ENCODE measurements at regions not wholly inside any gene's neighbourhood (a gene's known extent, or its start where the extent isn't known, plus 50 kb on each side); places are given as distances from the start of the nearest gene placed in this dataset.
"Not testable (repeated sequence)": the region's sequence is repeated elsewhere in the genome, so short reads cannot be mapped to it uniquely, and the experiment has no call there.

DNA sequence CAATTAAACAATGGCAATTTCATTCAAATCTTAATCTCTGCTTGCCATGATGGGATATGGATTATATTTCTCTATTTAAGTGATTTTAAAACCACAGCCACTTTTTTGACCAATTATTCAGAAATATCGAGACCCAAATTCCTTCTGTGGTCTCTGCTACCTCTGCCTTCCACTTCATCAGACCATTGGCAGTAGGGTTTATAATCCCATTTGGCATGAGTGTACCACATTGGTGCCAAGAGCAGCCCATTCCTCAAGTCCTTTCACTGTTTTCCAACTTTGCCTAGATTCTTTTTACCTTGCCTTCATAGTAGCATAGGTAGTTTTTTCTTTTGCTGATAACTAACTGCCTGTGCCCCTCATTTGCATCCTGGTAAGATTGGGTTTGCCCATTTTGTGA is 319.9 kb downstream of the ARL4A start:
- no peak overlapping the region for H3K4me3 Mint-ChIP-seq
- H3K36me3 Mint-ChIP-seq, result peaks cover 0 to 3% (median 2%) of the 10 kb centered on the region in 3 donors
- DNase-seq (no peak), ATAC-seq (no peak)
- POLR2A ChIA-PET, result no interaction called here
- H3K27me3 Mint-ChIP-seq, result peaks cover 4 to 30% (median 15%) of the 10 kb centered on the region in 5 donors
- no peaks in the 10 kb centered on the region for H3K4me1 Mint-ChIP-seq
- no peak overlapping the region for H3K27ac Mint-ChIP-seq
- peaks cover 0 to 11% (median 3%) of the 10 kb centered on the region in 9 donors for H3K9me3 Mint-ChIP-seq

DNA sequence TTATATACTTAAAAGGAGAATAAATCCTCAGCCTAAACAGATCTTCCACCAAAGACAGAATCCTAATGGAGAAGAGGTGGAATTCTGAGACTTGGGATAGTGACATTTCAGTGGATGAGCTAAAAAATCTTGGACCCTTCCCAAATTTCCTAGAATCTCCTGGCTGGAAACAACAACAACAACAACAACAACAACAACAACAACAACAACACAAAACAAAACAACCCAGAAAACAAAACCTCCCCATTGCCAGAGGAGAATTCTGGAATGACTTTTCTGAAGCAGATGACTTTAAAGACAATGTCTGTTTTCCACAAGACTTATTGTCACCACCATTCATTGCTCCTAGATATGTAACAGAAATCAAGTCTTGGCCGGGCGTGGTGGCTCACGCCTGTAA is 322.1 kb downstream of the ARL4A start:
- H3K27ac Mint-ChIP-seq, result no peak overlapping the region
- ATAC-seq (no peak), DNase-seq (no peak)
- no peak overlapping the region for H3K4me3 Mint-ChIP-seq
- H3K27me3 Mint-ChIP-seq, result peaks cover 4 to 26% (median 15%) of the 10 kb centered on the region in 5 donors
- H3K4me1 Mint-ChIP-seq, result no peaks in the 10 kb centered on the region
- POLR2A ChIA-PET, result no interaction called here
- H3K36me3 Mint-ChIP-seq, result peaks cover 0 to 3% (median 2%) of the 10 kb centered on the region in 3 donors
- peaks cover 0 to 8% (median 2%) of the 10 kb centered on the region in 9 donors for H3K9me3 Mint-ChIP-seq

DNA sequence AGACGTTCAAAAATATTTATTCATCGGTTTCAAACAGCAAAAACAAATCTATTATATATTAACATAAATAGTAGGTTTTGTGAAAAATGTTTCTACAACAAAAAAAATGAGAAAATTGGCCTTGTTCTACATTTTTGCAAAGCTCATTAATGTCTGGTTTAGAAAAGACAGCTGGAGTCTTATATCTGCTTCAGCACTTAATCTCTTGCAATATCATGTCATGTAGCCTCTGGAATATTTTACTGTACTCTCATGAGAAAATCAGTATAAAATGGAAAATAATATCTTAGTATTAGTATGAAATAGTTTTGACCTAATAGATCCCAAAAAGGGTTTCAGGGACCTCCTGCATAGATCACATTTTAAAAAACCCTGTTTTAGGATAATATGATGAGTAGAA is 326.6 kb downstream of the ARL4A start:
- no peaks in the 10 kb centered on the region for H3K4me1 Mint-ChIP-seq
- POLR2A ChIA-PET, result no interaction called here

DNA sequence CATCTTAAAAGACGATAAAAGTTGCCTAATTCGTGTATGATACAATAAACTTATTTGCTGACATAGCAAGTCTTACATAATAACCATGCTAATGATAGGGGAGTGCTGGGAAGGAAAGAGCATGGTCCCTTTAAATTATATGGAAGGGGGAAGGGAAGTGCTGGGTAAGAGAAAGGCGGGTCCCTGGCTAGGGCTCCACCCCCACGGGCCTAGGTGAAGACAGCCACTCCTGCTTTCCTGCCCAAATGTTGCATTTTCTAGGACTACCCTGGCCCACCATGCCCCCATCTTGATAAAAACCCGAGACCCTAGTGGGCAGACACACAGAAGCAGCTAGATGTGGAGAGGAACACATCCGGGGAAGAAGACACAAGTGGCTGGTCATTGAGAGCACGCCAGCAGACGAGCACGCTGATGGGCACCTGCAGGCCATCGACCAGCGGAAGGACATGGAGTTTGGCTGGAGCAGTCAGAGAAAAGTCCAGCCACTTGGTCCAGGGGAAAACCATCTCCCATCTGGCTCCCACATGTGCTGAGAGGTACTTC is 328.7 kb downstream of the ARL4A start:
- peaks cover 0 to 3% (median 2%) of the 10 kb centered on the region in 3 donors for H3K36me3 Mint-ChIP-seq
- H3K27me3 Mint-ChIP-seq, result peaks cover 0 to 10% (median 2%) of the 10 kb centered on the region in 5 donors
- DNase-seq, result no peak
- H3K4me3 Mint-ChIP-seq, result no peak overlapping the region
- no peaks in the 10 kb centered on the region for H3K4me1 Mint-ChIP-seq
- peaks cover 0 to 3% (median 2%) of the 10 kb centered on the region in 9 donors for H3K9me3 Mint-ChIP-seq
- ATAC-seq, result no peak
- no peak overlapping the region for H3K27ac Mint-ChIP-seq
- POLR2A ChIA-PET, result no interaction called here

More for the DNA sequence above, 326.6 kb downstream of the ARL4A start:
- Mint-ChIP-seq H3K9me3 (peaks cover 0 to 4% (median 2%) of the 10 kb centered on the region in 9 donors), H3K27ac (no peak overlapping the region), H3K36me3 (peaks cover 0 to 3% (median 2%) of the 10 kb centered on the region in 3 donors), H3K27me3 (peaks cover 2 to 15% (median 8%) of the 10 kb centered on the region in 5 donors), H3K4me3 (no peak overlapping the region)
- ATAC-seq (no peak), DNase-seq (no peak)

DNA sequence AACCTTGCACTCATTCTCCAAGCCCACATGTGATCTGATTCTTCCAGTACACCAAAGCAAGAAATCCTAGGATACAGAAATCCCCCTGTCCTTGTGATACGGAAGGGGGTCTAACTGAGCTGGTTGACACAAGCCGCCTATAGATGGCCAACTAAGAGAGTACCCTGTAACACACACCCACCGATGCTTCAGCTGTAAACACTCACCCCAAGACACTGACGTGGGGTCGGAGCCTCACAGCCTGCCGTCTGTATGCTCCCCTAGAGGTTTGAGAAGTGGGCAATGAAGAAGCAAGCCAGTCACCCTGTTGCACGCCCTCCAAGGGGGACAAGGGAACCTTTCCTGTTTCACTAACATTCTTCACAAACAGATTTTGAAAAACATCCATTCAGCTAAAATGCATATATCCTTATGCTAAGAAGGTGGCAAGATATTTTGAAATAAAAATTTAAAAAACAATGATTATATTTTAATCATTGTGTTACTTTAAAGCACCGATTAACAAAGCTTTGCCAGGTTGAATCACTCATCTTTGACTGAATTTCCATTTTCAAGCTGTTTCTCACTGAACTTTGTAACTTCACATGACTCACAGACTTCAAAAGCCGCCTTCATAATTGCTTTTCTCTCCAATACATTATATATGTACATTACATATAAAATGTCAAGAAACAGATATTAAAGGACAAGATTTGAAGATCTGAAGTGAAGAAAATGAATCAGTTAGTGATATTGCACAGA is 329.3 kb downstream of the ARL4A start:
- no peaks in the 10 kb centered on the region for H3K4me1 Mint-ChIP-seq
- peaks cover 0 to 1% (median 0%) of the 10 kb centered on the region in 9 donors for H3K9me3 Mint-ChIP-seq
- H3K27me3 Mint-ChIP-seq, result peaks cover 0 to 7% (median 2%) of the 10 kb centered on the region in 5 donors
- ATAC-seq (no peak), DNase-seq (no peak)
- no peak overlapping the region for H3K27ac Mint-ChIP-seq
- no peak overlapping the region for H3K4me3 Mint-ChIP-seq
- no peaks in the 10 kb centered on the region for H3K36me3 Mint-ChIP-seq
- POLR2A ChIA-PET, result no interaction called here

DNA sequence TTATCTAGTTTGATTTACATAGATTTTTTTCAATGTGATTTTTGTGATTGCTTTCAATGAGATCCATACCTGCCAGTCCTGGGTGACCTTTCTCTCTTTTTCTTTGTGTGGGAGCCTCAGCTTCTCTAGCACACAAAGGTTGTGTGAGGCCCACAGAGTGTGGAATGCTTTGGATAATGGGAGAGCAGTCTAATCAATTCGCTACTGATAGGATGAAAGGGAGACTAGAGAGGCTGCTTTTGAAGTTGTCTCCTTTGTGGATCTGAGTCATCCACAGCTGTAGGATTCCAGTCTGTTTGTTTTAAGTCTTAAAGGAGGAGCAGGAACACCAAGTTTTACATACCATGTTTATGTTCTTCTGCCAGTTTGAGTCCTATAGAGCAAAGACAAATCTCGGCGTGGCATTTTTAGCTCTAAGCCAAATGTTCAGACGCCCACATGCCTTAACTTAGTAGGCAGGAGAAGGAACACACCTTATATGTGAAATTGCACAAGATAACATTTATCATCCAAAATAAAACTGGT is 330.0 kb downstream of the ARL4A start:
- ATAC-seq, result no peak
- DNase-seq, result no peak
- POLR2A ChIA-PET, result no interaction called here
- H3K27ac Mint-ChIP-seq, result no peak overlapping the region
- H3K9me3 Mint-ChIP-seq, result peaks cover 0 to 1% (median 0%) of the 10 kb centered on the region in 9 donors
- peaks cover 0 to 7% (median 2%) of the 10 kb centered on the region in 5 donors for H3K27me3 Mint-ChIP-seq
- no peaks in the 10 kb centered on the region for H3K4me1 Mint-ChIP-seq
- no peaks in the 10 kb centered on the region for H3K36me3 Mint-ChIP-seq
- no peak overlapping the region for H3K4me3 Mint-ChIP-seq

DNA sequence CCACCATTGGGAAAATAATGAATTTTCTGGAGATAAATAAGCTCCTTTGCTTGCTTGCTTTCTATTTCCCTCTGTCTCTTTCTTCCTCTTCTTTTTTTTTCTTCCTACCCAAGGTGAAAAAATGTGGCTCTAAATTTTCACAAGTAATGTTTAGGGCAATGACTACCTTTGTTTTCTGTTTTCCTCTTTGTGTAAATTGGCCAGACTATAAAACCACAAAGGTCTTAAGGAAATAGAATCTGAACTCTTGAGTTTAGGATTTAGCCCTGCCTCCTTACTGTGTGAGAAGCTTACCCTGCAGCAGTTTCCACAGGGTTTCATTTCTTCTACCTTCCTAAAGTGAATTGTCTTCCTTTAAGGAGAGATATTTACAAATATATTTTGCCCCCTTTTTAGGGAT is 330.4 kb downstream of the ARL4A start:
- POLR2A ChIA-PET, result no interaction called here
- H3K36me3 Mint-ChIP-seq, result no peaks in the 10 kb centered on the region
- H3K9me3 Mint-ChIP-seq, result peaks cover 0 to 1% (median 0%) of the 10 kb centered on the region in 9 donors

DNA sequence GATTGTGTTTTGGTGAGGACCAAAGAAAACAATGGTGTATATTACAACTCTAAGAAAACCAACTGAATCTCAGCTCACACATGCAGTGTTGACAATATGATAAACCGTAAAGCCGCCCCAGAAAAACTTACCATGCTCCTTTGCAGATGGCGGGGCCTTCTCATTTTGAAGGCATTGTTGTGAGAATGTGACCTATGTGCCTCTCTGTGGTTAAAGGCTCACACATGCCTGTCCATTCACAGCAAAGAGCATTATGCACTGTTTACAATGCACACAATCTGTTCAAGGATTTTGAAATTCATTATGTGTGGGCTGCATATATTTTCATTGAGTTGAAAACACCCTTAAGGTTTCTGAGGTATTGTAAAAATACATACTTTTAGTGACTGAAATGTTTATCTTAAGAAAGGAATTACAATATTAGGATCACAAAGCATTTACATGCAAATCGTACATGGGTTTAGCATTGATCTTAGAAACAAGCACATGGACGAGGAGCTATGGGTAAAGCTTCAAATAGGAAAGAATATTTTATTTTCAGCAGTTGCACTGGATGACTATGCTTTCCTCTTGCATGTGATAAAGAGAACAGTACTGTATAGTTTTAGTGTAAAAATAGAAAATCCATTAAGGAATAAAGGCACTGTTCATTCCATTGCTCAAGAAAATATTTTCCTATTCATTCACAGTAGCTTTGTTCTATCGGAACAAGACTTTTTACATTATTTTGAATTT is 334.3 kb downstream of the ARL4A start:
- peaks cover 0 to 7% (median 4%) of the 10 kb centered on the region in 5 donors for H3K27me3 Mint-ChIP-seq
- POLR2A ChIA-PET, result no interaction called here
- DNase-seq (no peak), ATAC-seq (no peak)
- no peaks in the 10 kb centered on the region for H3K4me1 Mint-ChIP-seq
- no peak overlapping the region for H3K27ac Mint-ChIP-seq
- no peaks in the 10 kb centered on the region for H3K36me3 Mint-ChIP-seq
- no peaks in the 10 kb centered on the region for H3K9me3 Mint-ChIP-seq
- no peak overlapping the region for H3K4me3 Mint-ChIP-seq

More for the DNA sequence above, 330.4 kb downstream of the ARL4A start:
- ATAC-seq (no peak), DNase-seq (no peak)
- Mint-ChIP-seq H3K27ac (no peak overlapping the region), H3K4me1 (no peaks in the 10 kb centered on the region), H3K27me3 (peaks cover 0 to 7% (median 4%) of the 10 kb centered on the region in 5 donors), H3K4me3 (no peak overlapping the region)

DNA sequence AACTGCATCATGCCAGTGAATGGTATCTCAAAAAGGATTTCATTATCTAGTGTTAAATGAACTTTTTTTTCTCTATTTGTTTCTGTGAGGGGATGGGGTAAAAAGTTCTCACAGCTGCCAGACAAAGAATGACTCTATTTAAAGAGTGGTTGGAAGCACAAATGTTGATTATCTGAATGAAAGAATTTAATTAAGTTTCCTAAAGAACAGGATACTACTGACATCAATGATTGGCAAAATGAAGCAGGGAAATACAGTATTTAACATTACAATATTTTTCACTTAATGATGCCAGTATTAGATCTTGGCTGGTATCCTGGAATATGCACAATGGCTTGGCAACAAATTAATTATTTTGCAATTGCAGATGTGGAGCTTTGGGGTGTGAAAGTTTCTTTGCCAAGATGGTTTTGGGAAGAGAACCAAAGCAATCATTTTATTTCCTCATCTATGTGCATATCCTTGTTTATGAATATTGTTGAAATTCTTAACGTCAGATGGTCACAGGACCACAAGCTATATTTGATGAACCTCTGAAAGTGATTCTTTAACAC is 336.8 kb downstream of the ARL4A start:
- Mint-ChIP-seq H3K36me3 (no peaks in the 10 kb centered on the region), H3K27me3 (peaks cover 0 to 7% (median 4%) of the 10 kb centered on the region in 5 donors), H3K4me3 (no peak overlapping the region), H3K27ac (no peak overlapping the region), H3K4me1 (no peaks in the 10 kb centered on the region), H3K9me3 (no peaks in the 10 kb centered on the region)
- DNase-seq, result no peak
- ATAC-seq, result no peak
- POLR2A ChIA-PET, result no interaction called here

DNA sequence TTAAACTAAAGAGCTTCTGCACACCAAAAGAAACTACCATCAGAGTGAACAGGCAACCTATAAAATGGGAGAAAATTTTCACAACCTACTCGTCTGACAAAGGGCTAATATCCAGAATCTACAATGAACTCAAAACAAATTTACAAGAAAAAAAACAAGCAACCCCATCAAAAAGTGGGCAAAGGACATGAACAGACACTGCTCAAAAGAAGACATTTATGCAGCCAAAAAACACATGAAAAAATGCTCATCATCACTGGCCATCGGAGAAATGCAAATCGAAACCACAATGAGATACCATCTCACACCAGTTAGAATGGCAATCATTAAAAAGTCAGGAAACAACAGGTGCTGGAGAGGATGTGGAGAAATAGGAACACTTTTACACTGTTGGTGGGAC is 337.6 kb downstream of the ARL4A start:
- H3K9me3 Mint-ChIP-seq, DNase-seq, H3K27ac Mint-ChIP-seq, H3K4me3 Mint-ChIP-seq, H3K36me3 Mint-ChIP-seq, H3K4me1 Mint-ChIP-seq, ATAC-seq, POLR2A ChIA-PET: not testable (repeated sequence)
- H3K27me3 Mint-ChIP-seq, result peaks cover 0 to 13% (median 4%) of the 10 kb centered on the region in 5 donors

DNA sequence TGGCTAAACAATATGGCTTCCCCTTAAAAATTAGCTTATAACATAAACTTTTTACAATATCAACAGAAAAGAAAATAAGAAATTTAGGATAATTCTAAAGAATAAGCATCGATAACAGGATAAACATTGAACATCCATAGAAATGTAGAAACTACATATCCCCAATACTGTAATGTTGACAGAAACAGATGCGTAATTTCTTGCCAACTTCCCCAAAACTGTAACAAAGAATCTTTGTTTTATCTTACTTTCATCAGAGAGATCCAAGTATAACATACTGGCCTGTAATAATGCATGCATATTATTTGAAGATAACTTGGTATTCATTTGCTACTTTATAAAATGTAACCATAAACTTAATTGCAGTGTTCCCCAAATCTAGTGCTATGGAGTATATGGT is 339.9 kb downstream of the ARL4A start:
- H3K27me3 Mint-ChIP-seq, result peaks cover 0 to 13% (median 3%) of the 10 kb centered on the region in 5 donors
- no peak overlapping the region for H3K27ac Mint-ChIP-seq
- H3K4me1 Mint-ChIP-seq, result no peaks in the 10 kb centered on the region
- no peak for DNase-seq
- POLR2A ChIA-PET, result no interaction called here
- no peak for ATAC-seq
- H3K9me3 Mint-ChIP-seq, result no peaks in the 10 kb centered on the region
- H3K36me3 Mint-ChIP-seq, result no peaks in the 10 kb centered on the region
- H3K4me3 Mint-ChIP-seq, result no peak overlapping the region

DNA sequence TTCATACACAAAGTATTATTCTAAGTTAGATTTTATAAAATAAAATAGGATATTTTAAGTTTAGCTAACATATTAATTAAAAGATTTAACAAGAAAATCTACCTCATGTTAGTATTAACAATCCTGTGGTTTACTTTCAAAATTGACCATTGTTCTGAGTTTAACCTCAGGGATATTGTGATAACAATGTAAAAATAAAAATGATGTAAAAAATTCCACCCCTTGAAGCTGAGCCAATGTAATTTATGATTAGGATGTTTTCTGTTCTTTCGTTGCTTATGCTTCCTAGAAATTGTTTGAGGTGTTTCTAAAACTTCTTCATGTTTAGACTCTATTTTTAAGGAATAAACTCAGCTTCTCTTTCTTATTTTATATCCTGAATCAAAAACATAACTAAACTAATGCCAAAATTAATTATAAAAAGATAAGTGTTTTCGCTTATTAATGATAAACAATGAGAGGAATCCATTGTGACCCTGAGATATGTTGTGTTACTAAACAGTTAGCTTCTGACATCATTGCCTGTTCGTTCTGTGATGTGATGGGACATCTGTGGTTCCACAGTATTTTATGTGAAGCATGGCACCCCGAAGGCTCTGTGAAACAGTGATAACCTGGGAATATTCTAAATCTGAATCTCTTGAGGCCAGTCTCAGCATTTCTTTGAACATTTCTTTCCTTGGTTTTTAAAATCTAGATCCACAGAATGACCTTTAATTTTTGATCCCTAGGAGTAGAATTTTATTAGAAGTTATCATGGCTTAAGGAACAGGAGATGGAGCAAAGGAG is 340.8 kb downstream of the ARL4A start:
- POLR2A ChIA-PET, result no interaction called here
- Mint-ChIP-seq H3K4me1 (no peaks in the 10 kb centered on the region), H3K9me3 (no peaks in the 10 kb centered on the region), H3K4me3 (no peak overlapping the region), H3K36me3 (no peaks in the 10 kb centered on the region), H3K27me3 (peaks cover 0 to 11% (median 0%) of the 10 kb centered on the region in 5 donors), H3K27ac (no peak overlapping the region)
- DNase-seq (no peak), ATAC-seq (no peak)
